ENCODE measurements at regions not wholly inside any gene's neighbourhood (a gene's known extent, or its start where the extent isn't known, plus 50 kb on each side); places are given as distances from the start of the nearest gene placed in this dataset.
"Not testable (repeated sequence)": the region's sequence is repeated elsewhere in the genome, so short reads cannot be mapped to it uniquely, and the experiment has no call there.

DNA sequence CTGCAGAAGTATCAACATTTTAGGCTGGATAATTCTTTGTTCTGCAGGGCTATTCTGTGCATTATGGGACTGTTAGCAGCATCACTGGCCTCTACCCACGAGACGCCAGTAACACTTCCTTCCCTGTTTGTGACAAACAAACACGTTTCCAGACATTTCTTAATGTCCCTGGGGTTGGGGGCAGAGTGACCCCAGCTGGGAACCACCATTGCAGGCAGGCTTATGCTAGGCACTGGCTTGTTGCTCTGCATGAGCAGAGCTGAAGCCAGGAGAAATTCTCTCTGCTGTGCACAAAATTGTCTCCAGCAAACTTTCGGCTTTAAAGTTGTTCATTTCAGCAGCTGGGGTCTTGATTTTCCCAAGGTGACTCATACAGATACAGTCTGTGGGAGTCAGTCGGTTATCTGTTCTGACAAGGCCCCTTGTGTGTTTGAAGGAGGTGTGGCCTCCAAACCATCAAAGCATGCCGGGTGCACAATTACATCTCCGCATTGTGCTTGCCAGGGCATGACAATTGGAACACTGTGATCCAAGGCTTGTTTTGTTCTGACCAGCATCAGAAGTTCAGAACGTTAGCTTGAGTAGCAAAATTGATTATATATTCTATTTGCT is 156.4 kb upstream of the BOD1L1 start:
- Mint-ChIP-seq H3K4me3 (no peak overlapping the region), H3K27ac (no peak overlapping the region), H3K4me1 (no peaks in the 10 kb centered on the region), H3K9me3 (peaks cover 1 to 5% of the 10 kb centered on the region in 2 donors), H3K36me3 (no peaks in the 10 kb centered on the region), H3K27me3 (no peaks in the 10 kb centered on the region)
- DNase-seq (no peak), ATAC-seq (replicated peaks) (no peak)

- no peaks in the 10 kb centered on the region for H3K4me1 Mint-ChIP-seq
- ATAC-seq (replicated peaks) (no peak), DNase-seq (no peak)
- no peak overlapping the region for H3K27ac Mint-ChIP-seq
- H3K27me3 Mint-ChIP-seq = peaks cover 5 to 19% of the 10 kb centered on the region in 2 donors
- no peak overlapping the region for H3K4me3 Mint-ChIP-seq
- peaks cover 0 to 1% of the 10 kb centered on the region in 2 donors for H3K9me3 Mint-ChIP-seq
- no peaks in the 10 kb centered on the region for H3K36me3 Mint-ChIP-seq
These were observed 165.6 kb upstream of the BOD1L1 start for GRCh38 chr4:13793020-13793710.

GRCh38 chr4:13794819-13795565 is 167.5 kb upstream of the BOD1L1 start:
- peaks cover 0 to 2% of the 10 kb centered on the region in 2 donors for H3K9me3 Mint-ChIP-seq
- no peak overlapping the region for H3K4me3 Mint-ChIP-seq
- no peak for DNase-seq
- no peak overlapping the region for H3K27ac Mint-ChIP-seq
- no peak for ATAC-seq (replicated peaks)
- peaks cover 5 to 19% of the 10 kb centered on the region in 2 donors for H3K27me3 Mint-ChIP-seq
- H3K36me3 Mint-ChIP-seq = no peaks in the 10 kb centered on the region
- no peaks in the 10 kb centered on the region for H3K4me1 Mint-ChIP-seq

GRCh38 chr4:13797061-13797460 is 169.5 kb upstream of the BOD1L1 start:
- H3K27me3 Mint-ChIP-seq = peaks cover 5 to 19% of the 10 kb centered on the region in 2 donors
- peaks cover 0 to 3% of the 10 kb centered on the region in 2 donors for H3K9me3 Mint-ChIP-seq
- H3K4me3 Mint-ChIP-seq = no peak overlapping the region
- no peaks in the 10 kb centered on the region for H3K36me3 Mint-ChIP-seq
- H3K4me1 Mint-ChIP-seq = no peaks in the 10 kb centered on the region
- H3K27ac Mint-ChIP-seq = no peak overlapping the region
- DNase-seq (no peak), ATAC-seq (replicated peaks) (no peak)

DNA sequence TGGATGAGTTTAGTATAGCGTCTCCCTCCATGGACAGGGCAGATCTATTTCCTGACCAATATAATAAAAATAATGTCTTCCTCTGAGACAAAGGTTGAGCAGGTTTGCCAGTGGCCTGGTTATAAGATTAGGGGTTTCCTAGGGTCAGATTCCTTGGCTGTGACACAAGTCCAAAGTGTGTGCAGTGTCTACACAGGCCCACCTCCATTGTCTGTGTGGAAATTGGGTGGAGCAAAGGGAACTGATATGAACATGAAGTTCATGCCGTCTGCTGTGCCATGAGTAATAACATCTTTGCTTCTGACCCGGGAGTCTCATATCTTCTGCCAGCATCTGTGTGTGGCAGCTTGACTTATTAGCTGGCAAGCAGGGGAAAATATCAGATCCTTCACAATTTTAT is 187.7 kb upstream of the BOD1L1 start:
- H3K9me3 Mint-ChIP-seq = peaks cover 0 to 3% of the 10 kb centered on the region in 2 donors
- H3K4me1 Mint-ChIP-seq = no peaks in the 10 kb centered on the region
- no peaks in the 10 kb centered on the region for H3K36me3 Mint-ChIP-seq
- H3K27me3 Mint-ChIP-seq = peaks cover 0 to 6% of the 10 kb centered on the region in 2 donors
- ATAC-seq (replicated peaks) (no peak), DNase-seq (no peak)
- no peak overlapping the region for H3K27ac Mint-ChIP-seq
- H3K4me3 Mint-ChIP-seq = no peak overlapping the region

DNA sequence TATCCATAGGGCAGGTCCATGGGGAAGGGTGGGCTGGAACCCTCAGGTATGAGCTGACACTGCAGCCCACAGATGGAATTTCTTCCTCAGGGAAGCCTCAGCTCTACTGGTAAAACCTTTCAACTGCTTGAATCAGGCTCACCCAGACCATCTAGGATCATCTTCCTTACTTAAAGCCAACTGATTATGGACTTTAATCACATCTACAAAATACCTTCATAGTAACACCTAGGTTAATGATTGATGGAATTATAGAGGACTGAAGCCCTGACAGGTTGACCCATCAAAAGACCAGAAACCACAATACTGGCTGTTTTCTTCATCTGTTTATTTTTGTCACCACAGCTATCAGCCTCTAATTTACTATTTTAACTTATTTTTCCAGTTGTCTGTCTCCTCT is 188.9 kb upstream of the BOD1L1 start:
- DNase-seq = no peak
- peaks cover 0 to 3% of the 10 kb centered on the region in 2 donors for H3K9me3 Mint-ChIP-seq
- ATAC-seq (replicated peaks) = no peak
- no peak overlapping the region for H3K4me3 Mint-ChIP-seq
- no peaks in the 10 kb centered on the region for H3K4me1 Mint-ChIP-seq
- H3K36me3 Mint-ChIP-seq = no peaks in the 10 kb centered on the region
- H3K27ac Mint-ChIP-seq = no peak overlapping the region
- peaks cover 0 to 6% of the 10 kb centered on the region in 2 donors for H3K27me3 Mint-ChIP-seq

- Mint-ChIP-seq H3K27ac (no peak overlapping the region), H3K27me3 (peaks cover 0 to 6% of the 10 kb centered on the region in 2 donors), H3K4me3 (no peak overlapping the region), H3K9me3 (peaks cover 13 to 25% of the 10 kb centered on the region in 2 donors), H3K4me1 (peaks cover 0 to 4% of the 10 kb centered on the region in 2 donors), H3K36me3 (peaks cover 2 to 3% of the 10 kb centered on the region in 2 donors)
- ATAC-seq (replicated peaks) (no peak), DNase-seq (no peak)
These were observed 194.0 kb upstream of the BOD1L1 start for GRCh38 chr4:13821522-13821921.

DNA sequence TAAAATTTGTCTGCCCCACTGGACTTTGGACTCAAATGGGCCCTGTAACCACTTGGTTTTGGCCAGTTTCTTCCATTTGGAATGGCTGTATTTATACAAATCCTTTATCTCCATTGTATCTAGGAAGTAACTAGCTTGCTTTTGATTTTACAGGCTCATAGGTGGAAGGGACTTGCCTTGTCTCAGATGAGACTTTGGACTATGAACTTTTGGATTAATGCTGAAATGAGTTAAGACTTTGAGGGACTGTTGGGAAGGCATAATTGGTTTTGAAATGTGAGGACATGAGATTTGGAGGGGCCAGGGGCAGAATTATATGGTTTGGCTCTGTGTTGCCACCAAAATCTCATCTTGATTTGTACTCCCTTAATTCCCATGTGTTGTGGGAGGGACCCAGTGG is 198.3 kb upstream of the BOD1L1 start:
- peaks cover 13 to 22% of the 10 kb centered on the region in 2 donors for H3K9me3 Mint-ChIP-seq
- H3K36me3 Mint-ChIP-seq; DNase-seq; H3K27ac Mint-ChIP-seq; H3K27me3 Mint-ChIP-seq; H3K4me3 Mint-ChIP-seq; ATAC-seq (replicated peaks); H3K4me1 Mint-ChIP-seq: not testable (repeated sequence)

- ATAC-seq (replicated peaks) (no peak), DNase-seq (no peak)
- Mint-ChIP-seq H3K36me3 (peaks cover 2 to 3% of the 10 kb centered on the region in 2 donors), H3K4me3 (no peak overlapping the region), H3K27me3 (peaks cover 16 to 17% of the 10 kb centered on the region in 2 donors), H3K27ac (no peak overlapping the region), H3K4me1 (peaks cover 0 to 5% of the 10 kb centered on the region in 2 donors), H3K9me3 (peaks cover 7 to 10% of the 10 kb centered on the region in 2 donors)
These were observed 201.9 kb upstream of the BOD1L1 start for GRCh38 chr4:13829457-13829856.

DNA sequence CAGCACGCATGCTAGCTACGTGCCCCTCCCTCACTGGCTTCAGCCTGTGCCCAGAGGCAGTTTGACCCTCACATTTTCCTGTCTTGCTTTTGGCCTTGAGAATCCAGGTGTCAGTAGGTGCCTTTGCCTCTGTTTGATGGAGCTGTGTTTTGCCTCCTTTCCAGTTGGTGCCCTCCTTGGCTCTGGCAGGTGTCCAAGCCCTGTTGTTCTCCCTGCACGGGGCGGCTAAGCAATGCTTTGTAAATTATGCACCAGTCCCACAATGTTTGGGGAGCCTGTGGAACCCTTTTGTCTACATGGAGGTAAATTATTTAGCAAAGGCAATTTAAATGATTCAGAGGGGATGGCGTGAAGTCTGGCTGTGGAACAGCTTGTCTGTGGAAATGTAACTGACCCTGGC is 202.9 kb upstream of the BOD1L1 start:
- no peaks in the 10 kb centered on the region for H3K36me3 Mint-ChIP-seq
- H3K9me3 Mint-ChIP-seq = peaks cover 4 to 6% of the 10 kb centered on the region in 2 donors
- H3K27ac Mint-ChIP-seq = no peak overlapping the region
- ATAC-seq (replicated peaks) (no peak), DNase-seq (no peak)
- peaks cover 16 to 17% of the 10 kb centered on the region in 2 donors for H3K27me3 Mint-ChIP-seq
- H3K4me1 Mint-ChIP-seq = peaks cover 0 to 5% of the 10 kb centered on the region in 2 donors
- H3K4me3 Mint-ChIP-seq = no peak overlapping the region

GRCh38 chr4:13833171-13833804 is 205.8 kb upstream of the BOD1L1 start:
- Mint-ChIP-seq H3K36me3 (no peaks in the 10 kb centered on the region), H3K9me3 (no peaks in the 10 kb centered on the region), H3K4me3 (no peak overlapping the region), H3K27ac (no peak overlapping the region), H3K4me1 (no peaks in the 10 kb centered on the region), H3K27me3 (peaks cover 16 to 17% of the 10 kb centered on the region in 2 donors)
- DNase-seq (no peak), ATAC-seq (replicated peaks) (no peak)

- ATAC-seq (replicated peaks) = no peak
- Mint-ChIP-seq H3K27ac (no peak overlapping the region), H3K4me3 (no peak overlapping the region), H3K27me3 (peaks cover 0 to 12% of the 10 kb centered on the region in 2 donors), H3K9me3 (no peaks in the 10 kb centered on the region), H3K4me1 (no peaks in the 10 kb centered on the region), H3K36me3 (no peaks in the 10 kb centered on the region)
- DNase-seq = no peak
These were observed 209.7 kb upstream of the BOD1L1 start for GRCh38 chr4:13836946-13837912.

GRCh38 chr4:13840502-13841190 is 213.1 kb upstream of the BOD1L1 start:
- ATAC-seq (replicated peaks) (no peak), DNase-seq (no peak)
- Mint-ChIP-seq H3K27ac (no peak overlapping the region), H3K4me1 (no peaks in the 10 kb centered on the region), H3K27me3 (peaks cover 0 to 5% of the 10 kb centered on the region in 2 donors), H3K9me3 (peaks cover 0 to 3% of the 10 kb centered on the region in 2 donors), H3K36me3 (no peaks in the 10 kb centered on the region), H3K4me3 (no peak overlapping the region)

Data from stimulated activated naive B cell treated with anti-CD40 and anti-IgM and Interleukin-4, amounts not matched to agents 10 μg/mL and 1 μg/mL and 100 μg/mL, for 72 hours (primary cell).